ENCODE measurements at regions not wholly inside any gene's neighbourhood (a gene's known extent, or its start where the extent isn't known, plus 50 kb on each side); places are given as distances from the start of the nearest gene placed in this dataset.

GRCh38 chr10:31173752-31174151, 142.1 kb upstream of the ZNF438 start:
- CTCF ChIA-PET (ENCODE audit: low intra/inter-chr PET ratio, low total read pairs), result no interaction called here
- WGBS (ENCODE audit: low lambda C conversion rate), result 0% methylated on average over 5 of the region's 5 CpGs

DNA sequence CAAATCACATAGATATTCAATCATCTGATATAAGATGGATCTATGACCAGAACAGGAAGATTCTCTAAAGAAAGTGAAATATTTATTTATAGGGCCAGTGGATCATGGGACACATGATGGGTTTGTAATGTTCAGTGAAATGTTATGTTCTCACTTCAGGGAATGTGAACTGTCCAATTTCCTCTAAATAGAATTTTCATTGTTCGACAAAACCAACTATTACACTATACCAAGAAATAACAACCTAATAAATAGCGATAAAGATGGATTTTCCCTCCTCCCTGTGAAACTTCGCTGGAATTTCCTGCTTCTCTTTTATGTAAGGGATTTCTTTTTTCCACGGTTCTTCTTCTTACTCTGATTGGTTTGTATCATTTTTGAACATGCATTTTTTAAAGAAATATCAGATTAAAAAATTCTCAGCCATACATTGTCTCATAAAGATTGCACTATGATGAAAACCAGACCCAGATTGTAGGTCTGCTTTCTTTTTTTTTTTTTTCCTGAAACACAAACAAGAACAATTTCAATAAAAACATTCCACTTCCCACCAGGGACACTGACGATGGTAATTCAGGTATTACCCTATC, 139.8 kb upstream of the ZEB1 start:
- intact Hi-C loops (cut with micrococcal nuclease; ENCODE audit: unreplicated experiment) (no loop called here), in situ Hi-C loops (cut with HindIII; ENCODE audit: extremely low pct_ligation_motif_present, low pct_unique_long_range_greater_than_20kb) (no loop called here)
- DNase-seq (ENCODE audit: low spot score) (no peak), ATAC-seq (no peak), FAIRE-seq (no peak)
- H3K4me2 ChIP-seq (ENCODE audit: low read depth, low read length), result no peak overlapping the region
- no peak overlapping the region for H3K9ac ChIP-seq (ENCODE audit: insufficient read depth, low read depth, low read length)
- no peak overlapping the region for H3K27ac ChIP-seq (ENCODE audit: extremely low read length, insufficient read depth, low read length)
- no peaks in the 10 kb centered on the region for H3K36me3 ChIP-seq (replicated peaks in 1 of 2; ENCODE audit: control insufficient read depth in 1 of 2, insufficient read depth in 2 of 2, low read length in 2 of 2)
- POLR2A ChIA-PET, result no interaction called here
- H4K20me1 ChIP-seq (ENCODE audit: insufficient read depth, low read length), result no peaks in the 10 kb centered on the region
- peaks cover 12% of the 10 kb centered on the region for H3K9me3 ChIP-seq (ENCODE audit: low read length)
- no peak overlapping the region for H2AFZ ChIP-seq (ENCODE audit: low read length)
- no peaks in the 10 kb centered on the region; a peak in 2 of 5 replicates for H3K27me3 ChIP-seq (ENCODE audit: control insufficient read depth in 1 of 2, insufficient read depth in 2 of 2, low read length in 2 of 2)
- no peak overlapping the region for H3K4me3 ChIP-seq (replicated peaks in 1 of 3; ENCODE audit: insufficient read depth in 1 of 3, low read depth in 2 of 3, low read length in 3 of 3)
- CTCF ChIA-PET (ENCODE audit: low intra/inter-chr PET ratio, low total read pairs), result no interaction called here
- H3K4me1 ChIP-seq (ENCODE audit: insufficient read depth, low read length), result no peaks in the 10 kb centered on the region
- 30% methylated on average over 5 of the region's 5 CpGs for WGBS (ENCODE audit: low lambda C conversion rate)
- BruUV-seq (replicated peaks), result no TSS peak
- H3K79me2 ChIP-seq (ENCODE audit: insufficient read depth, low read length), result no peaks in the 10 kb centered on the region
- TF ChIP-seq, protein P1, sequence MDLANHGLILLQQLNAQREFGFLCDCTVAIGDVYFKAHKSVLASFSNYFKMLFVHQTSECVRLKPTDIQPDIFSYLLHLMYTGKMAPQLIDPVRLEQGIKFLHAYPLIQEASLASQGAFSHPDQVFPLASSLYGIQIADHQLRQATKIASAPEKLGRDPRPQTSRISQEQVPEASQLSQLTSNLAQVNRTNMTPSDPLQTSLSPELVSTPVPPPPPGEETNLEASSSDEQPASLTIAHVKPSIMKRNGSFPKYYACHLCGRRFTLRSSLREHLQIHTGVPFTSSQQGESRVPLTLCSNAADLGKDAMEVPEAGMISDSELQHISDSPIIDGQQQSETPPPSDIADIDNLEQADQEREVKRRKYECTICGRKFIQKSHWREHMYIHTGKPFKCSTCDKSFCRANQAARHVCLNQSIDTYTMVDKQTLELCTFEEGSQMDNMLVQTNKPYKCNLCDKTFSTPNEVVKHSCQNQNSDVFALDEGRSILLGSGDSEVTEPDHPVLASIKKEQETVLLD (CRISPR knock-in tag; IDR thresholded peaks at IDR 0.05; ENCODE audit: low read depth), result no peak
- TF ChIP-seq DR1 (CRISPR knock-in tag; IDR thresholded peaks at IDR 0.05) (no peak), ZNF432 (CRISPR knock-in tag; IDR thresholded peaks at IDR 0.05; ENCODE audit: borderline replicate concordance) (no peak), IKZF1 (IDR thresholded peaks at IDR 0.05) (no peak), ZNF101 (CRISPR knock-in tag; IDR thresholded peaks at IDR 0.05; ENCODE audit: borderline replicate concordance, low read depth) (no peak), PLRG1 (conservative IDR thresholded peaks at IDR 0.05) (no peak), IRX3 (CRISPR knock-in tag; IDR thresholded peaks at IDR 0.05; ENCODE audit: borderline replicate concordance, low read depth) (no peak)
- TF ChIP-seq, protein P2, sequence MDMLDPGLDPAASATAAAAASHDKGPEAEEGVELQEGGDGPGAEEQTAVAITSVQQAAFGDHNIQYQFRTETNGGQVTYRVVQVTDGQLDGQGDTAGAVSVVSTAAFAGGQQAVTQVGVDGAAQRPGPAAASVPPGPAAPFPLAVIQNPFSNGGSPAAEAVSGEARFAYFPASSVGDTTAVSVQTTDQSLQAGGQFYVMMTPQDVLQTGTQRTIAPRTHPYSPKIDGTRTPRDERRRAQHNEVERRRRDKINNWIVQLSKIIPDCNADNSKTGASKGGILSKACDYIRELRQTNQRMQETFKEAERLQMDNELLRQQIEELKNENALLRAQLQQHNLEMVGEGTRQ (IDR thresholded peaks at IDR 0.05; ENCODE audit: low read depth, low read length), result no peak
- TF ChIP-seq, protein P2 (CRISPR knock-in tag; IDR thresholded peaks at IDR 0.05; ENCODE audit: borderline replicate concordance), result no peak

More at GRCh38 chr10:31173752-31174151, 142.1 kb upstream of the ZNF438 start:
- intact Hi-C loops (cut with micrococcal nuclease; ENCODE audit: unreplicated experiment) (no loop called here), in situ Hi-C loops (cut with HindIII; ENCODE audit: extremely low pct_ligation_motif_present, low pct_unique_long_range_greater_than_20kb) (no loop called here)
- Histone ChIP-seq H3K4me3 (replicated peaks in 1 of 3; ENCODE audit: insufficient read depth in 1 of 3, low read depth in 2 of 3, low read length in 3 of 3) (no peak overlapping the region), H3K4me1 (ENCODE audit: insufficient read depth, low read length) (no peaks in the 10 kb centered on the region), H3K79me2 (ENCODE audit: insufficient read depth, low read length) (no peaks in the 10 kb centered on the region), H3K4me2 (ENCODE audit: low read depth, low read length) (no peak overlapping the region), H3K9me3 (ENCODE audit: low read length) (peaks cover 12% of the 10 kb centered on the region), H2AFZ (ENCODE audit: low read length) (no peak overlapping the region), H3K9ac (ENCODE audit: insufficient read depth, low read depth, low read length) (no peak overlapping the region), H3K36me3 (replicated peaks in 1 of 2; ENCODE audit: control insufficient read depth in 1 of 2, insufficient read depth in 2 of 2, low read length in 2 of 2) (no peaks in the 10 kb centered on the region), H3K27ac (ENCODE audit: extremely low read length, insufficient read depth, low read length) (no peak overlapping the region), H4K20me1 (ENCODE audit: insufficient read depth, low read length) (no peaks in the 10 kb centered on the region), H3K27me3 (ENCODE audit: control insufficient read depth in 1 of 2, insufficient read depth in 2 of 2, low read length in 2 of 2) (no peaks in the 10 kb centered on the region; a peak in 1 of 5 replicates)
- no peak for ATAC-seq
- TF ChIP-seq ZNF3 (CRISPR knock-in tag; IDR thresholded peaks at IDR 0.05) (no peak), MAFK (conservative IDR thresholded peaks at IDR 0.05 in 1 of 2, IDR thresholded peaks at IDR 0.05 in 1 of 2; ENCODE audit: low read length in 2 of 2) (0 out of 4 replicates have a peak, but pooled peaks of 1 of the 2 experiments have one; percentile 11)
- TF ChIP-seq, protein P1 (CRISPR knock-in tag; IDR thresholded peaks at IDR 0.05; ENCODE audit: low read depth), result no peak
- no peak for DNase-seq (ENCODE audit: low spot score)
- POLR2A ChIA-PET, result no interaction called here
- no TSS peak for BruUV-seq (replicated peaks)
- FAIRE-seq, result no peak
